ENCODE measurements at regions not wholly inside any gene's neighbourhood (a gene's known extent, or its start where the extent isn't known, plus 50 kb on each side); places are given as distances from the start of the nearest gene placed in this dataset.

DNA sequence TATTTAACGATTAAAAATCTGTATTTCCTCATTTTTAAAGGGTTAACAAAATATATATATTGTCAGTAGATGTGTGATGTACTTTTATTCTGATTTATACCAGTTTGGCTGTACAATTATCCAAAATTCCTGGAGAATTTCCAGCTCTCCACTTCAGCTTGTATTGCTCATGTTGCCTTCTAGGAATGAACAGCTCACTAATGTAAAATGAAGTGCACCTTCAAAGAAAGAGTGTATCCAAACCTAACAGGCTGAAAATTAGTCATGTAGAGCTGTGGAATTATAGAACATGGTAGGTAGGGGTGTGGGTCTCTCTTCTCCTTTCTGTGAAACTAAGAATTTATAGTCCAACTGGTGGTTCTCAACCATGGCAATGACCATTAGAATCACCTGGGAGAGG, 362.0 kb downstream of the ETNK1 start (continued):
- TF ChIP-seq ZSCAN5A (tag by site-specific recombination; IDR thresholded peaks at IDR 0.05) = no peak
- no peak for TF ChIP-seq ZNF514 (tag by site-specific recombination; IDR thresholded peaks at IDR 0.05)

- Histone ChIP-seq H3K36me3 (ENCODE audit: control insufficient read depth in 2 of 2, insufficient read depth in 1 of 2, low read length in 2 of 2) (no peaks in the 10 kb centered on the region), H3K27ac (ENCODE audit: extremely low read depth, low read depth, low read length) (no peak overlapping the region), H3K9me3 (ENCODE audit: control insufficient read depth, insufficient read depth, low read depth, low read length) (no peaks in the 10 kb centered on the region), H3K4me3 (ENCODE audit: low read depth, low read length) (no peak overlapping the region), H3K4me1 (ENCODE audit: control insufficient read depth, insufficient read depth, low read length) (peaks cover 5% of the 10 kb centered on the region)
- ChIA-PET POLR2A (no interaction called here), CTCF (interaction anchor here (0.6 to 0.7 kb wide), 2 partner anchors 11 kb away, joined by 3 to 4 read pairs; no protein-coding TSS in a partner anchor)
- TF ChIP-seq ZNF350 (tag by site-specific recombination; IDR thresholded peaks at IDR 0.05) (no peak), ZNF449 (tag by site-specific recombination; IDR thresholded peaks at IDR 0.05) (no peak), ZNF501 (tag by site-specific recombination; IDR thresholded peaks at IDR 0.05) (no peak), ZNF335 (tag by site-specific recombination; conservative IDR thresholded peaks at IDR 0.05) (no peak), ZNF560 (tag by site-specific recombination; IDR thresholded peaks at IDR 0.05; ENCODE audit: borderline replicate concordance) (no peak), ZNF280D (tag by site-specific recombination; IDR thresholded peaks at IDR 0.05) (no peak), ZBTB20 (tag by site-specific recombination; IDR thresholded peaks at IDR 0.05) (no peak), ZNF48 (tag by site-specific recombination; IDR thresholded peaks at IDR 0.05) (no peak), OVOL3 (tag by site-specific recombination; IDR thresholded peaks at IDR 0.05) (no peak), ZNF114 (tag by site-specific recombination; IDR thresholded peaks at IDR 0.05) (no peak), YY1 (tag by site-specific recombination; IDR thresholded peaks at IDR 0.05) (no peak), ZNF140 (tag by site-specific recombination; IDR thresholded peaks at IDR 0.05) (no peak), ZNF747 (tag by site-specific recombination; IDR thresholded peaks at IDR 0.05) (no peak), ZNF16 (tag by site-specific recombination; IDR thresholded peaks at IDR 0.05; ENCODE audit: low read depth) (no peak), ZNF529 (tag by site-specific recombination; IDR thresholded peaks at IDR 0.05; ENCODE audit: insufficient replicate concordance) (no peak), ZNF274 (IDR thresholded peaks at IDR 0.05; ENCODE audit: low read length) (no peak), ZNF274 (tag by site-specific recombination; IDR thresholded peaks at IDR 0.05; ENCODE audit: borderline replicate concordance) (no peak)
- TF ChIP-seq, protein P1, sequence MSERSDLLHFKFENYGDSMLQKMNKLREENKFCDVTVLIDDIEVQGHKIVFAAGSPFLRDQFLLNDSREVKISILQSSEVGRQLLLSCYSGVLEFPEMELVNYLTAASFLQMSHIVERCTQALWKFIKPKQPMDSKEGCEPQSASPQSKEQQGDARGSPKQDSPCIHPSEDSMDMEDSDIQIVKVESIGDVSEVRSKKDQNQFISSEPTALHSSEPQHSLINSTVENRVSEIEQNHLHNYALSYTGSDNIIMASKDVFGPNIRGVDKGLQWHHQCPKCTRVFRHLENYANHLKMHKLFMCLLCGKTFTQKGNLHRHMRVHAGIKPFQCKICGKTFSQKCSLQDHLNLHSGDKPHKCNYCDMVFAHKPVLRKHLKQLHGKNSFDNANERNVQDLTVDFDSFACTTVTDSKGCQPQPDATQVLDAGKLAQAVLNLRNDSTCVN (tag by site-specific recombination; optimal IDR thresholded peaks at IDR 0.05) = no peak
- TF ChIP-seq, protein P2, sequence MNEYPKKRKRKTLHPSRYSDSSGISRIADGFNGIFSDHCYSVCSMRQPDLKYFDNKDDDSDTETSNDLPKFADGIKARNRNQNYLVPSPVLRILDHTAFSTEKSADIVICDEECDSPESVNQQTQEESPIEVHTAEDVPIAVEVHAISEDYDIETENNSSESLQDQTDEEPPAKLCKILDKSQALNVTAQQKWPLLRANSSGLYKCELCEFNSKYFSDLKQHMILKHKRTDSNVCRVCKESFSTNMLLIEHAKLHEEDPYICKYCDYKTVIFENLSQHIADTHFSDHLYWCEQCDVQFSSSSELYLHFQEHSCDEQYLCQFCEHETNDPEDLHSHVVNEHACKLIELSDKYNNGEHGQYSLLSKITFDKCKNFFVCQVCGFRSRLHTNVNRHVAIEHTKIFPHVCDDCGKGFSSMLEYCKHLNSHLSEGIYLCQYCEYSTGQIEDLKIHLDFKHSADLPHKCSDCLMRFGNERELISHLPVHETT (tag by site-specific recombination; IDR thresholded peaks at IDR 0.05) = no peak
- TF ChIP-seq, protein P3, sequence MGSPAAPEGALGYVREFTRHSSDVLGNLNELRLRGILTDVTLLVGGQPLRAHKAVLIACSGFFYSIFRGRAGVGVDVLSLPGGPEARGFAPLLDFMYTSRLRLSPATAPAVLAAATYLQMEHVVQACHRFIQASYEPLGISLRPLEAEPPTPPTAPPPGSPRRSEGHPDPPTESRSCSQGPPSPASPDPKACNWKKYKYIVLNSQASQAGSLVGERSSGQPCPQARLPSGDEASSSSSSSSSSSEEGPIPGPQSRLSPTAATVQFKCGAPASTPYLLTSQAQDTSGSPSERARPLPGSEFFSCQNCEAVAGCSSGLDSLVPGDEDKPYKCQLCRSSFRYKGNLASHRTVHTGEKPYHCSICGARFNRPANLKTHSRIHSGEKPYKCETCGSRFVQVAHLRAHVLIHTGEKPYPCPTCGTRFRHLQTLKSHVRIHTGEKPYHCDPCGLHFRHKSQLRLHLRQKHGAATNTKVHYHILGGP (tag by site-specific recombination; IDR thresholded peaks at IDR 0.05) = no peak
- TF ChIP-seq, protein P4, sequence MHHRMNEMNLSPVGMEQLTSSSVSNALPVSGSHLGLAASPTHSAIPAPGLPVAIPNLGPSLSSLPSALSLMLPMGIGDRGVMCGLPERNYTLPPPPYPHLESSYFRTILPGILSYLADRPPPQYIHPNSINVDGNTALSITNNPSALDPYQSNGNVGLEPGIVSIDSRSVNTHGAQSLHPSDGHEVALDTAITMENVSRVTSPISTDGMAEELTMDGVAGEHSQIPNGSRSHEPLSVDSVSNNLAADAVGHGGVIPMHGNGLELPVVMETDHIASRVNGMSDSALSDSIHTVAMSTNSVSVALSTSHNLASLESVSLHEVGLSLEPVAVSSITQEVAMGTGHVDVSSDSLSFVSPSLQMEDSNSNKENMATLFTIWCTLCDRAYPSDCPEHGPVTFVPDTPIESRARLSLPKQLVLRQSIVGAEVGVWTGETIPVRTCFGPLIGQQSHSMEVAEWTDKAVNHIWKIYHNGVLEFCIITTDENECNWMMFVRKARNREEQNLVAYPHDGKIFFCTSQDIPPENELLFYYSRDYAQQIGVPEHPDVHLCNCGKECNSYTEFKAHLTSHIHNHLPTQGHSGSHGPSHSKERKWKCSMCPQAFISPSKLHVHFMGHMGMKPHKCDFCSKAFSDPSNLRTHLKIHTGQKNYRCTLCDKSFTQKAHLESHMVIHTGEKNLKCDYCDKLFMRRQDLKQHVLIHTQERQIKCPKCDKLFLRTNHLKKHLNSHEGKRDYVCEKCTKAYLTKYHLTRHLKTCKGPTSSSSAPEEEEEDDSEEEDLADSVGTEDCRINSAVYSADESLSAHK (tag by site-specific recombination; IDR thresholded peaks at IDR 0.05) = no peak
Observed at GRCh38 chr12:22990501-22990900, 365.5 kb downstream of the ETNK1 start.
